Right lobe of liver (tissue), 6 donors: ENCODE measurements at regions not wholly inside any gene's neighbourhood (a gene's known extent, or its start where the extent isn't known, plus 50 kb on each side); places are given as distances from the start of the nearest gene placed in this dataset.
A peak's percentile ranks its signal among the peaks of the same experiment; 100 is the strongest.

Source experiments
- ATAC-seq, 4 donors: fragments of 200-7000 bp; cut with Tn5 transposase; one replicate each; pipeline ENCODE4 v1.9.1; 2020; ENCODE audit warnings: mild to moderate bottlenecking in 4 of 4, moderate library complexity in 4 of 4
- DNase-seq, 3 donors: peaks; one replicate each; pipeline ENCODE4 v3.0.0-alpha.2; 2020
- H3K27ac ChIP-seq, 3 donors: fragments of 200-600 bp; one replicate each; pipeline ENCODE4 v1.8.0; 2022
- H3K27me3 ChIP-seq, 2 donors: fragments of 200-600 bp; one replicate each; pipeline ENCODE4 v1.8.0; 2022
- H3K36me3 ChIP-seq, 4 donors: fragments of 200-600 bp; sonication (generic) in 1 of 4; one replicate each; pipeline versions ENCODE4 v1.5.1 to v1.8.0; 2017 to 2022; ENCODE audit warnings: control low read depth in 1 of 4
- H3K4me1 ChIP-seq, 4 donors: fragments of 200-600 bp; sonication (generic) in 1 of 4; one replicate each; pipeline versions ENCODE4 v1.5.1 to v1.8.0; 2017 to 2022; ENCODE audit warnings: control low read depth in 1 of 4
- H3K4me3 ChIP-seq, 3 donors: fragments of 200-600 bp; one replicate each; pipeline ENCODE4 v1.8.0; 2022
- H3K9me3 ChIP-seq, 4 donors: fragments of 200-600 bp; sonication (generic) in 1 of 4; one replicate each; pipeline versions ENCODE4 v1.5.1 to v1.8.0; 2017 to 2022; ENCODE audit warnings: control low read depth in 1 of 4
- CTCF ChIP-seq, 4 donors: fragments of 200-600 bp in 3 of 4; fragments of 450-650 bp in 1 of 4; IDR thresholded peaks; one replicate each; pipeline versions ENCODE4 v1.5.1 to v1.8.0; 2016 to 2022; ENCODE audit warnings: antibody characterized with exemption in 4 of 4, mild to moderate bottlenecking in 2 of 4
- POLR2A ChIP-seq: fragments of 450-650 bp; IDR thresholded peaks from one replicate; pipeline ENCODE4 v1.6.1; 2017; ENCODE audit warnings: antibody characterized with exemption, mild to moderate bottlenecking
- WGBS: methylation state at CpG from one replicate; pipeline ENCODE4 v1.1.6; 2018; ENCODE audit warnings: low coverage, low lambda C conversion rate; ENCODE audit not compliant: insufficient coverage; ENCODE audit errors: missing lambda C conversion rate; 5-methylcytosine and 5-hydroxymethylcytosine counted together
- intact Hi-C, 2 donors: fragments of 100-400 bp; cut with DNase I; formaldehyde crosslinking; loops; one replicate each; pipeline versions ENCODE4 v1.11.2 to v1.14.1; 2022
- donor health status: DM: no; HTN: yes; CAD: no.
- donor health status: DM: no; HTN: no; CAD: no.
- donor health status: DM: no; HTN: no; CAD: no.
- donor health status: DM: no; HTN: yes; CAD: no.
- donor health status: DM: no; HTN: yes; CAD: no.

DNA sequence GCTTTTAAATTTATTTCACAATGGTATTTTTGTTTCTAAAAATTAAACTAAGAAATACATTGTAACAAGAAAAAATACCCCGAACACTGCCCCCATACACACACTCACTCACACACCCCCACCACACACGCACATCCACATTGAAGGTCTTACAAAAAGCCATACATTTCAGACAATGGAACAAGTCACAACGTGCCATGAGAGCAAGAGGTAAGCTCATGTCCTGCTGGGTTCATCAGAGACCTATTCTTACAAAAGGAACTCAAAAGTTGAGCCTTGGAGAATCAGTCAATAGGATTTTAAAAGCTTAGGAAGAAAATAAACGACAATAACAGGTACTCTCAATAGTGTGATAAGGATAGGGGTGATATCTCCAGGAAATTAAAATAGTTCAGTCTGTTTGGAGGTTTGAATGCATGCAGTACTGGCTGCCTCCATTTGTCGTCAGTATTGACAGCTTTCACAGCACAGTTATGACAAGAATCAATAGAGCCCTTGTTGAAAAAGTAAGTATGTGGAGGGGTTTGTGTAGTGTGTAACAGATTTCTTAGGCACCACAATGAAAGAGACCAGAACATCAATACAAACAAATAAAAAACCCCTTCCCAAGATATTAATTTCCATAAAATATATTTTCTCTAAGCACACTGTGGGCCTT is 1826.2 kb upstream of the CDH6 start:
- no peaks in the 10 kb centered on the region for H3K4me1 ChIP-seq
- TF ChIP-seq POLR2A = no peak
- TF ChIP-seq CTCF (IDR thresholded peaks at IDR 0.05) = peak in 3 of 4 donors; percentile 8 to 20 (median 17)
- no peaks in the 10 kb centered on the region for H3K27me3 ChIP-seq
- WGBS = 34% methylated on average over 5 of the region's 5 CpGs
- H3K27ac ChIP-seq = no peak overlapping the region
- no peak overlapping the region for H3K4me3 ChIP-seq
- DNase-seq = no peak
- intact Hi-C loops = no loop called here
- no peaks in the 10 kb centered on the region for H3K36me3 ChIP-seq
- no peaks in the 10 kb centered on the region for H3K9me3 ChIP-seq
- peak in 1 of 4 donors; percentile 50 for ATAC-seq

DNA sequence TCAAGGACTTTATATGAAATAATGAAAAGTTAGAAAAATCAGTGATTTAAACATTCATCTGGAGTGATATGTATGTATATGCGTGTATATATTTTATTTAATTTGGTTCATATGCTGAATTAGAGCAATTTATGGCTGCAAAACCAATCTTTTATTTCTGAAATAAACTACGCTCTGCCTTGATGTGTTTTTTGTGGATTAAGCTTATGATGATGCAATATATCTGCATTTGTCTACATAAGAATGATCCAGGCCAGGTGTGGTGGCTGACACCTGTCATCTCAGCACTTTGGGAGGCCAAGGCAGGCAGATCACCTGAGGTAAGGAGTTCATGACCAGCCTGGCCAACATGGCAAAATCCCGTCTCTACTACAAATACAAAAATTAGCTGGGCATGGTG is 1842.3 kb upstream of the CDH6 start:
- TF ChIP-seq CTCF (IDR thresholded peaks at IDR 0.05) (no peak), POLR2A (no peak)
- H3K4me1 ChIP-seq = no peaks in the 10 kb centered on the region
- H3K4me3 ChIP-seq = no peak overlapping the region
- 45% methylated on average over 3 of the region's 3 CpGs for WGBS
- H3K27me3 ChIP-seq = no peaks in the 10 kb centered on the region
- no peaks in the 10 kb centered on the region for H3K36me3 ChIP-seq
- DNase-seq = no peak
- H3K27ac ChIP-seq = no peak overlapping the region
- intact Hi-C loops = no loop called here
- no peaks in the 10 kb centered on the region for H3K9me3 ChIP-seq
- no peak for ATAC-seq

- Histone ChIP-seq H3K27me3 (no peaks in the 10 kb centered on the region), H3K4me3 (no peak overlapping the region), H3K9me3 (no peaks in the 10 kb centered on the region), H3K27ac (no peak overlapping the region), H3K36me3 (no peaks in the 10 kb centered on the region), H3K4me1 (no peaks in the 10 kb centered on the region)
- intact Hi-C loops = no loop called here
- DNase-seq = no peak
- TF ChIP-seq CTCF (IDR thresholded peaks at IDR 0.05) = no peak
- no peak for TF ChIP-seq POLR2A
- ATAC-seq = no peak
- 41% methylated on average over 2 of the region's 2 CpGs for WGBS
Measured at GRCh38 chr5:29337030-29337429, 1856.5 kb upstream of the CDH6 start.

GRCh38 chr5:29321591-29321990 is 1871.9 kb upstream of the CDH6 start:
- ATAC-seq (no peak), DNase-seq (no peak)
- no peak for TF ChIP-seq CTCF (IDR thresholded peaks at IDR 0.05)
- TF ChIP-seq POLR2A = no peak
- Histone ChIP-seq H3K27me3 (no peaks in the 10 kb centered on the region), H3K4me3 (no peak overlapping the region), H3K4me1 (no peaks in the 10 kb centered on the region), H3K36me3 (no peaks in the 10 kb centered on the region), H3K9me3 (no peaks in the 10 kb centered on the region), H3K27ac (no peak overlapping the region)
- intact Hi-C loops = no loop called here

DNA sequence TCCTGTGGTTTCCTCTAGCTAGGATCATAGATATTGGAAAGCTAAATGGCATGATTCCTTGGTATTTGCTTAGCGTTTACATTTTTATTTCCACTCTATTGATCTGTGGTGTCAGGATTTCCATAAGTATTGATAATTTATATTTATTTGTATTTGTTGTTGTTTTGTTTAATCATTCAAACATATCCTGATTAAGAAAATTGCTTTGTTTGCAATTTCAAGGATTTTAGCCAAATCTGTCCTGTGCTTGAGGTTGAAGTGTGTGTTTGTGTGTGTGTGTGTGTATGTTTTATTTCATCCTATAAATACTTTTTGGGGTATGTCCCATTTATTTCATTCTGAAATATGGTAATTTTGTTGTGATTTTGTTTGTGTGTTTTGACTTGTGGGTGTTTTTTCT is 1884.1 kb upstream of the CDH6 start:
- DNase-seq (no peak), ATAC-seq (no peak)
- WGBS = 53% methylated on average over 1 of the region's 1 CpG
- Histone ChIP-seq H3K9me3 (no peaks in the 10 kb centered on the region), H3K27me3 (no peaks in the 10 kb centered on the region), H3K4me3 (no peak overlapping the region), H3K36me3 (no peaks in the 10 kb centered on the region), H3K4me1 (no peaks in the 10 kb centered on the region), H3K27ac (no peak overlapping the region)
- intact Hi-C loops = no loop called here
- TF ChIP-seq CTCF (IDR thresholded peaks at IDR 0.05) (no peak), POLR2A (no peak)
